ENCODE measurements at regions not wholly inside any gene's neighbourhood (a gene's known extent, or its start where the extent isn't known, plus 50 kb on each side); places are given as distances from the start of the nearest gene placed in this dataset.
A peak's percentile ranks its signal among the peaks of the same experiment; 100 is the strongest.

DNA sequence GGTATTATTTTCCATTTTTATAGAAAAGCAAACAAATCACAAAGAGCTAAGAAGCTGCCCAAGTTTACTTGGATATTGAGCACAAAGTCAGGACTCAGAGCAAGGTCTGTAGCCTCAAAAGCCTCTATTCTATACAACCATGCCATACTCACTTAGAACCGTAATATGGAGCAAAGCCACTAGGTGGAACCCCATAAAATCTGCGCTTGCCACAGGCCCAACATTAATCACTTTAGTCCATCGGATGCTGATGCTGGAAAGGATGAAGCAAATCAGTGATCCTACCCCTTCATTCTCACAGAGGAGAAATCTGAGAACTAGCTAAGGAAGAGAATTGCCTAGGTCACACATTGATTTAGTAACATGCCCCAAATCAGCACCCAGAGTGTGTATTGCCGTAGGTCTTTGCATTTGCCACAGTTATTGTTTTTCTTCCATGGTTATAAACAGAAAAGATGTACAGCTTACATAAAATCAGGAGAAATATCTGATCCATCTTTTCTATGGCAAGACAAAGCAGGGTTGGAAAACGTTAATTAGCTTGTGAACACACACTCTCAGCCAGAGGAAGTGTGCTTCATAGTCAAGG lies 56.7 kb upstream of the RAB38 start:
- H3K36me3 ChIP-seq: no peaks in the 10 kb centered on the region
- peak; percentile 28 for DNase-seq
- no peaks in the 10 kb centered on the region for H3K27me3 ChIP-seq (ENCODE audit: insufficient read depth, low read depth, severe bottlenecking)
- no peaks in the 10 kb centered on the region for H3K9me3 ChIP-seq (ENCODE audit: severe bottlenecking)
- H3K27ac ChIP-seq: no peak overlapping the region
- TF ChIP-seq, protein P1, sequence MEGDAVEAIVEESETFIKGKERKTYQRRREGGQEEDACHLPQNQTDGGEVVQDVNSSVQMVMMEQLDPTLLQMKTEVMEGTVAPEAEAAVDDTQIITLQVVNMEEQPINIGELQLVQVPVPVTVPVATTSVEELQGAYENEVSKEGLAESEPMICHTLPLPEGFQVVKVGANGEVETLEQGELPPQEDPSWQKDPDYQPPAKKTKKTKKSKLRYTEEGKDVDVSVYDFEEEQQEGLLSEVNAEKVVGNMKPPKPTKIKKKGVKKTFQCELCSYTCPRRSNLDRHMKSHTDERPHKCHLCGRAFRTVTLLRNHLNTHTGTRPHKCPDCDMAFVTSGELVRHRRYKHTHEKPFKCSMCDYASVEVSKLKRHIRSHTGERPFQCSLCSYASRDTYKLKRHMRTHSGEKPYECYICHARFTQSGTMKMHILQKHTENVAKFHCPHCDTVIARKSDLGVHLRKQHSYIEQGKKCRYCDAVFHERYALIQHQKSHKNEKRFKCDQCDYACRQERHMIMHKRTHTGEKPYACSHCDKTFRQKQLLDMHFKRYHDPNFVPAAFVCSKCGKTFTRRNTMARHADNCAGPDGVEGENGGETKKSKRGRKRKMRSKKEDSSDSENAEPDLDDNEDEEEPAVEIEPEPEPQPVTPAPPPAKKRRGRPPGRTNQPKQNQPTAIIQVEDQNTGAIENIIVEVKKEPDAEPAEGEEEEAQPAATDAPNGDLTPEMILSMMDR (IDR thresholded peaks at IDR 0.05; ENCODE audit: low read depth, low read length): peak; percentile 66
- no peak overlapping the region for H3K4me3 ChIP-seq (ENCODE audit: low read depth, low read length)

DNA sequence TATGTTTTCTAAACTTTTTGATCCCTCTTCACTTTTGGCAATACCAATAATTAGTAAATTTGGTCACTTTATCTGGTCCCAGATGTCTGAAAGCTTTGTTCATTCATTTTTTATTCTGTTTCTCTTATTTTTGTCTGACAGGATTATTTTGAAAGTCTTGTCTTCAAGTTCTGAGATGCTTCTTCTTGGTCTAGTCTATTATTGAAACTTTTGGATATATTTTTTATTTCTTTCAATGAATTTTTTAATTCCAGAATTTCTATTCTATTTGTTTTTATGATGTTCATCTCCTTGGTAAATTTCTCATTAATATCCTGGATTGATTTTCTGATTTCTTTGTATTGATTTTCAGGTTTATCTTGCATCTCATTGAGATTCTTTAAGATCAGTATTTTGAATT lies 54.1 kb upstream of the RAB38 start:
- no peaks in the 10 kb centered on the region for H3K36me3 ChIP-seq
- no peaks in the 10 kb centered on the region for H3K27me3 ChIP-seq (ENCODE audit: insufficient read depth, low read depth, severe bottlenecking)
- no peak for DNase-seq
- TF ChIP-seq, protein P1 (IDR thresholded peaks at IDR 0.05; ENCODE audit: low read depth, low read length): no peak
- no peak overlapping the region for H3K27ac ChIP-seq
- no peaks in the 10 kb centered on the region for H3K9me3 ChIP-seq (ENCODE audit: severe bottlenecking)
- H3K4me3 ChIP-seq (ENCODE audit: low read depth, low read length): no peak overlapping the region
